GM21447 (cell line): ENCODE measurements at regions not wholly inside any gene's neighbourhood (a gene's known extent, or its start where the extent isn't known, plus 50 kb on each side); places are given as distances from the start of the nearest gene placed in this dataset.
A peak's percentile ranks its signal among the peaks of the same experiment; 100 is the strongest.
"Not testable (repeated sequence)": the region's sequence is repeated elsewhere in the genome, so short reads cannot be mapped to it uniquely, and the experiment has no call there.

Experiments
- ATAC-seq: cut with Tn5 transposase; IDR thresholded peaks from one replicate; pipeline ENCODE4 v1.9.1; 2021; ENCODE audit not compliant: unreplicated experiment

GRCh38 chr10:80938903-80939302 is 401.2 kb downstream of the SH2D4B start:
- ATAC-seq, result no peak

DNA sequence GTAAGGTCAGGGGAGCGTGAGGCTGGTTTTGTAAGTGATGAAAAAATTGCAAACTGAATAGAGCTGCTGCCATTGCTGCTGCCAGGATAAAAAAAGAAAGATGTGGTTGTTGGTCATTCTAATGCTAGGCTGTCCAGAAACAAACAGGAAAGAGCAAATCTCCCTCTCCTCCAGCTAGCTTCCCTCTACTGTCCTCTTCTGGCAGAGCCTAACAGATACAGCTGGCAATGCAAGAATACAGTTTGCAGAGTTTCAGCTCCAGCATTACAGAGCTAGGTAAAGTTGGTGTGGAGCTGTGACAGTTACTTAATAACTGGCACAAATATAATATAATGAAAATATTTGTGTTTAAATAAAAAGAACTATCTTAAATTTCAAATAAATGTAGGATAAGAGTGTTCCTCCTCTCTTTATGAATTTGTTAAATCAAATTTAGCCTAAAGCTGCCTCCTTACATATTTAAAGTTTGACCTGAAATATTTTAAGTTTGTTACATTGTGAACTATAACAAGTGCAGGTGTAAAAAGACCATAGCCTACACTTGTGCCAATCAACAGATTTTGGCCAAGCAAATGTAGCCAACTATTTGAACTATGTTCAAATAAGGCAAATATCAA is 407.7 kb downstream of the SH2D4B start:
- peak; percentile 81 for ATAC-seq

- no peak for ATAC-seq
Measured at GRCh38 chr10:80946073-80946472, 408.4 kb downstream of the SH2D4B start.

DNA sequence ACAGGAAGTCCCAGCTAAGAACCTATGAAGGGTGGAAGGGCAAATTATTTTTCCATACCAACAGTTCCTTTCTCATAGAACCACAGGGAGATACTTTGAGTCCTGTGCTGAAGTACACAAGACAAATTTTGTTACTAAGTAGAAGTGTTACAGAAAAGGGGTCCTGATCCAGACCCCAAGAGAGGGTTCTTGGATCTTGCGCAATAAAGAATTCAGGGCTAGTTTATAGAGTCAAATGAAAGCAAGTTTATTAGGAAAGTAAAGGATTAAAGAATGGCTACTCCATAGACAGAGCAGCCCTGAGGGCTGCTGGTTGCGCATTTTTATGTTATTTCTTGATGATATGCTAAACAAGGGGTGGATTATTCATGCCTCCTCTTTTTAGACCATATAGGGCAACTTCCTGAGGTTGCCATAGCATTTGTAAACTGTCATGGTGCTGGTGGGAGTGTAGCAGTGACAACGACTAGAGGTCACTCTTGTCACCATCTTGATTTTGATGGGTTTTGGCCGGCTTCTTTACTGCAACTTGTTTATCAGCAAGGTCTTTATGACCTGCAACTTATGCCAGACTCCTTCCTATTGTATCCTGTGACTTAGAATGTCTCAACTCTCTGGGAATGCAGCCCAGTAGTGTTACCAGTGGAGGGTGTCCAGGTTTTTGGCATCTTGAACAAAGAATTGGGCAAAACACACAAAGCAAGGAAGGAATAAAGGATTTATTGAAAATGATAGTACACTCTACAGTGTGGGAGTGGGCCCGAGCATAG is 409.4 kb downstream of the SH2D4B start:
- ATAC-seq, result no peak

DNA sequence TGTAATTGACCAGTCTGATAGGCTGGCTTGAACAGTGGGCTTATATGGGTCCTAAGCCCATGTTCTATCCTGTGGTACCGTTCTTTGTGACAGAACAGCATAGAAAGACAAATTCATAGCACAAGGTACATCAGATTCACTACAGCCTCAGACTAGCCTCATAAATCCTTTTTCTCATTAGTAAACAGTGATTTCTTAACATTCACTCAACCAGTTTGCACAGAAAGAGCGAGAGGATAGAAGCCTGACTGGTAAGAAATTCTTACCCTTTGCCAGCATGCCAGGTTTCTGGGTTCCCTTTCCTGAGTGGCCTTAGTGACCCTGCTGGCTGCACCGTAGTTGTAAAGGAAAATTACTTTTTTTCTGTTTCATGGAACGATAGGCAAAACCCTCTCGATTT is 412.1 kb downstream of the SH2D4B start:
- no peak for ATAC-seq

- ATAC-seq, result no peak
Measured at GRCh38 chr10:80952436-80952835, 414.7 kb downstream of the SH2D4B start.

GRCh38 chr10:80957161-80957560 is 419.5 kb downstream of the SH2D4B start:
- ATAC-seq, result no peak

- ATAC-seq, result no peak
Measured at GRCh38 chr10:80964179-80964578, 426.5 kb downstream of the SH2D4B start.

DNA sequence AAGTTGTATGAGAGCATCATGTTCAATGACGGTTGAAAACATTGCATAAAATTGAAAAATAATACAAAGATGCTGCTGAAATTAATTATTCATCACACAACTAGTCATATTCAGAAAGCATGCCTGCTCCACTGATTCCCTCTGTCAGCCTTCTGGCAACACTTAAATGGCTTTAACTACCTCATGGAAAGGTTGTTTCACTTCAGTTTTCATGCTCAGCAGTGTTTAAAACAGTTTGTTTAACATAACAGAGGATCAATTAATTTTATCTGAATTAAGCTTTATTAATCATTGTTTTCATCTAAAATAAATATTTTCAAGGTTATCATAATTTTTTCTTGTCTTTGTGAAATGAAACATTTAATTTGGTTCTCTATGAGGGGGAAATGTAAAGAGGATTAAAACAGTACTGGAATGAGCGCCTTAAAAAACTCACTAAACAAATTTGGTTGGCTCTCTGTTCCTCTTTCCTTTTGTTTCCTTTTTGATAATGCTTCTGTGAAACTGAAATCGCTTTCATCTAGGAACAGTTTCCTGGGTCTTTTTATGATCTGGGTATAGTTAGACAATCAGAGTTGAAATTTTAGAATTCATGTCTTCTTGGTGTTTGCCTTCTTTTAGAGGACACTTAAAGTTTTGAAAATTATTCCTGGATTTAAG is 427.4 kb downstream of the SH2D4B start:
- peak; percentile 82 for ATAC-seq

DNA sequence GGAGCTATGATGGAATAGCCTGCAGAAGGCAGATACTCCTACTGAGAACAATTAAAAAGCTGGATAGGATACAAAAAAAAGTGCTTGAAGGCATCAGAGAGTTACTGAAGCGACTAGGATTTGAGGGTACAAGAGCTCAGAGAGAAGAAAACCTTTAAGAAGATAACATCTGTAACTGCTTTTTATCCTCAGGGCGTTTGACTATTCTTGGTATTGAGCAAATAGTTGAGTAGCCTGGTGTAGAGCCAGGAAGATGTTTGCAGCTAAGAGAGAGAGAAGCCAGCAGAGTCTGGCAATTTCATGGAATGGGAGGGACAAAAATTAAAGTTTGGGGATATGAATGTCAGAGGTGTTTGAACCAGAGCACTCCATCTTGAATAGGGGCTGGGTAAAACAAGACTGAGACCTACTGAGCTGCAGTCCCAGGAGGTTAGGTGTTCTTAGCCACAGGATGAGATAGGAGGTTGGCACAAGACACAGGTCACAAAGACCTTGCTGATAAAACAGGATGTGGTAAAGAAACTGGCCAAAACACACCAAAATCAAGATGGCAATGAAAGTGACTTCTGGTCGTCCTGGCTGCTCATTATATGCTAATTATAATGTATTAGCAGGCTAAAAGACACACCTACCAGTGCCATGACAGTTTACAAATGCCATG is 428.8 kb downstream of the SH2D4B start:
- no peak for ATAC-seq

- ATAC-seq, result not testable (repeated sequence)
Measured at GRCh38 chr10:80967357-80967756, 429.7 kb downstream of the SH2D4B start.

DNA sequence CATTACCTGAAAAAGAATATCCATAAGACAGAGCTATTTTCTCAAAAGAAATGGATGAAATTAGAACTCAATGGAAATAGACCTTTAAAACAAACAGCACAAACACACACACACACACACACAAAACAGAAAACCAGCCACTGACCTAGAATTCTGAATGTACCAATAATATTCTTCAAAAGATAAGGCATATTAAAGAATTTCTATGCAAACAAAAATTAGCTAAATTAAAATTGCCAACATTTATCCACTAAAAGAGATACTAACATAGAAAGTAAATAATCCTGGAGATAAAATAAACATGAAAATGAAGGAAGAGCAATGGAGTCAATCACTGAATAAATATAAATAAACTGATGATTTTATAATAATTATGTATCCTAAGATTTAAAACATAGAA is 431.2 kb downstream of the SH2D4B start:
- ATAC-seq, result no peak

GRCh38 chr10:80971461-80971860 is 433.8 kb downstream of the SH2D4B start:
- ATAC-seq, result no peak

- no peak for ATAC-seq
Measured at GRCh38 chr10:80976658-80977057, 439.0 kb downstream of the SH2D4B start.

DNA sequence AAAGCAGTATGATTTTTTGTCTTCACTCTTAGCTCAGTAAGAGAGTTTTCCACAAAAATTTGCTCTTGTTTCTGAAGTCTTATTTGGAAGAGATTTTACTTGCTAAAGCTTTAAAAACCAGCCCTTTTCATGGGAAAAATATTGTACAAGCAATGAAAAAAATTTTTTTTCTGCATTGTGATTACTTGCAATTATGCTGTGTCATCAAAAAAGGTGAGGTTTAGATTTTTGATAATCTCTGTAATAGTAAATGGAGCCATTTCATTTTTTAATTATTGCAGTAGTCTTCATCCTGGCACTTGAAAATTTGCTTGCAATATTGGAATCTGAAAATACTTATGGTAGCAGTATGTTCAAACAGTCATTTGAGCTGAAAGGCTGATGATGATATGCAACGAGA is 447.4 kb downstream of the SH2D4B start:
- no peak for ATAC-seq

GRCh38 chr10:80986596-80986995 is 448.9 kb downstream of the SH2D4B start:
- ATAC-seq, result no peak

DNA sequence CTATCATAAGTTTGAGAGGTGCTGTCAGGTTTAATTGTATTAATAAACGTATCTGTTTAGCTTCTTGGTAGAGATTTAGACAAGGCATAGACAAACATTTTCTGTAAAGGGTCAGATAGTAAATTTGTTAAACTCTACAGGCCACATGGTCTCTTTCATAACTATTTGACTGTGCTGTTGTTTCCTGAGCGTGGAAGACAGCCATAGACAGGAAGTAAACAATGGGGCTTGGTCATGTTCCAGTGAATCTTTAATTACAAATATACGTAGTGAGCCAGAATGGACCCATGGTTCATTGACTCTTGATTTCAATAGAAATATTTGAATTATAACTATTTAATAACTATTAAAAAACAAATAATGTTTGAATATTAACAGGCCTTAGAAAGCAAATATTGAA is 451.1 kb downstream of the SH2D4B start:
- peak; percentile 63 for ATAC-seq

DNA sequence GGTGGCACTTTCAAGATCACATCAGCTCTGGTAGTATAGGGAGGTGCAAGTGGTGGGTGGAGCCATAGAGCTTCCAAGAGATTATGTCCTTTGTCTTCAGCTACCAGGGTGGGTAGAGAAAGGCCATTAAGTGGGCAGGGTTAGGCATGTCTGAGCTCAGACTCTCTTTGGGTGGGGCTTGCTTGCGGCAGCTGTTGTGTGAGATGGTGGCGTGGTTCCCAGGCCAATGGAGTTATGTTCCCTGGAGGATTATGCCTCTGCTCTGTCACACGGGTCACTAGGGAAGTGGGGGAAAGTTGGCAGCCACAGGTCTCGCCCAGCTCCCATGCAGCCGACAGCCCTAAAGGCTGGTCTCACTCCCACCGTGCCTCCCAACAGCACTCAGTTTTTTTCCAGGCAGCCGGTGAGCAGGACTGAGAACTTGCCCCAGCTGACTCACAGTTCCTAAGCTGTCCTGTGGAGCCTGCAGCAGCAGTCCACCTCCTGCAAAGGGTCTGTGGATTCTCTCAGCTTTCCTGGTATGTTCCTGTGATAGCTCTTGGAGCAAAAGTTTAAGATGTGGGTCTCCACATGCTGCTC is 459.0 kb downstream of the SH2D4B start:
- no peak for ATAC-seq

GRCh38 chr10:81000781-81001180 is 463.1 kb downstream of the SH2D4B start:
- no peak for ATAC-seq

DNA sequence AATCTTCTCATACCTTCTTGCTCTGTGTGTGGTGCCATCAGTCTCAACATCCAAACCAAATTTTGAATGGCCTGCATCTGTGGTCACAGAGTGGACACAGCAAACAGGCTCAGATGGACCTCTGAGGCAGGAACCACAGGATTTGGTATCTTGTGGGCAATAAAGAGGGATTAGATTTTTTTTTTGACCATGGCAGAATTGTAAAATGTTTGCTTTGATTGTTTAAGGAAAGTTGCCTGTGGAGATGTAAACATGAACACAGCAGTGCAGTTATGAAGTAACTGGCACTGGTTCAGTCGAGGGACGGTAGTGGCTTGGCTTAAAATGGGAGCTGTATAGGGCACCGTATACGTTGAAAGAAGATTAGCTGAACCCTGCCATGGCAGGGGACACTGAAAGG is 464.7 kb downstream of the SH2D4B start:
- ATAC-seq, result no peak

DNA sequence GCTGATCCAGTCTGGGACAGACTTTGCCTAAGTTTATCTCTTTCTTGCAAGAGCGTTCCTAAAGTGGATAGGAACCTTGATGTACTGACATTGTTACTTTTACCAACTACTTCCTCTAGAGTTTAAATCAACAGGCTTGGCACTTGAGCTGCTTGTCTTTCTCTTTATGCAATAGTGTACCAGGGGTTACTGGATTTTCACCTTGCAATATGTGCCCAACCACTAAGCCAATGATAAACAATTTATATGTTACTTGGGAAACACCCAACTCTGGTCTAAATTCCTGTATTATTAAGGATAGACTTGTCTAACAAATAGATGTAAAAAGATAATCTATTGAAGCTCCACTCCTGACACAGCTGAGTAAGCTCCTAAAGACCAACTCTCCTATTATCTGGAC is 470.2 kb downstream of the SH2D4B start:
- ATAC-seq, result no peak
